Breast epithelium (tissue), 4 donors: ENCODE measurements at regions not wholly inside any gene's neighbourhood (a gene's known extent, or its start where the extent isn't known, plus 50 kb on each side); places are given as distances from the start of the nearest gene placed in this dataset.

Experiments
- DNase-seq, 2 donors: peaks; one replicate each; pipeline ENCODE4 v3.0.0-alpha.2; 2019; ENCODE audit warnings: low spot score in 2 of 2
- H3K27ac ChIP-seq, 2 donors: fragments of 200-600 bp; sonication (generic) in 1 of 2; one replicate each; pipeline ENCODE4 v1.5.1; 2016 to 2019; ENCODE audit warnings: mild to moderate bottlenecking in 1 of 2
- H3K27me3 ChIP-seq, 2 donors: fragments of 200-600 bp; sonication (generic) in 1 of 2; one replicate each; pipeline versions ENCODE4 v1.5.1 to v1.6.0; 2017 to 2019; ENCODE audit warnings: control low read depth in 1 of 2, mild to moderate bottlenecking in 1 of 2
- H3K36me3 ChIP-seq: fragments of 200-600 bp; one replicate; pipeline ENCODE4 v1.5.1; 2019
- H3K4me1 ChIP-seq, 2 donors: fragments of 200-600 bp; sonication (generic); one replicate each; pipeline ENCODE4 v1.5.1; 2016 to 2019; ENCODE audit warnings: control low read depth in 1 of 2
- H3K4me3 ChIP-seq, 3 donors: fragments of 200-600 bp; sonication (generic); 1 replicate in 2 of 3; 2 replicates in 1 of 3; pipeline ENCODE4 v1.5.1; 2016 to 2019; ENCODE audit warnings: mild to moderate bottlenecking in 3 of 3, moderate library complexity in 2 of 3
- H3K9me3 ChIP-seq, 2 donors: fragments of 200-600 bp; sonication (generic) in 1 of 2; one replicate each; pipeline ENCODE4 v1.5.1; 2016 to 2019; ENCODE audit warnings: control low read depth in 1 of 2
- CTCF ChIP-seq, 3 donors: fragments of 450-650 bp; IDR thresholded peaks; one replicate each; pipeline ENCODE4 v1.5.1; 2016 to 2017; ENCODE audit warnings: antibody characterized with exemption in 3 of 3, mild to moderate bottlenecking in 3 of 3, moderate library complexity in 3 of 3
- POLR2A ChIP-seq: fragments of 450-650 bp; IDR thresholded peaks from one replicate; pipeline ENCODE4 v1.6.1; 2016; ENCODE audit warnings: antibody characterized with exemption, mild to moderate bottlenecking, moderate library complexity
- POLR2AphosphoS5 ChIP-seq, 3 donors: sonication (generic); formaldehyde crosslinking; IDR thresholded peaks; one replicate each; pipeline ENCODE4 v1.6.1; 2017; ENCODE audit warnings: antibody characterized with exemption in 3 of 3
- intact Hi-C: fragments of 100-400 bp; cut with DNase I; formaldehyde crosslinking; loops from one replicate; pipeline ENCODE4 v1.15.1; 2023; ENCODE audit warnings: low total_unique reads

- TF ChIP-seq POLR2A (no peak), POLR2AphosphoS5 (IDR thresholded peaks at IDR 0.05) (no peak), CTCF (IDR thresholded peaks at IDR 0.05) (no peak)
- Histone ChIP-seq H3K36me3 (no peaks in the 10 kb centered on the region), H3K27ac (no peak overlapping the region), H3K4me3 (no peak overlapping the region), H3K27me3 (no peaks in the 10 kb centered on the region), H3K9me3 (peaks cover 12 to 14% of the 10 kb centered on the region in 2 donors), H3K4me1 (no peaks in the 10 kb centered on the region)
- DNase-seq, result no peak
- intact Hi-C loops, result no loop called here
These were observed 866.4 kb upstream of the C9orf72 start for GRCh38 chr9:28439688-28440087.

GRCh38 chr9:28443461-28443860, 870.2 kb upstream of the C9orf72 start:
- Histone ChIP-seq H3K27ac (no peak overlapping the region), H3K36me3 (no peaks in the 10 kb centered on the region), H3K4me3 (no peak overlapping the region), H3K4me1 (no peaks in the 10 kb centered on the region), H3K27me3 (no peaks in the 10 kb centered on the region), H3K9me3 (peaks cover 13 to 14% of the 10 kb centered on the region in 2 donors)
- DNase-seq, result no peak
- intact Hi-C loops, result no loop called here
- TF ChIP-seq POLR2AphosphoS5 (IDR thresholded peaks at IDR 0.05), result no peak
- no peak for TF ChIP-seq POLR2A
- no peak for TF ChIP-seq CTCF (IDR thresholded peaks at IDR 0.05)

- Histone ChIP-seq H3K27ac (no peak overlapping the region), H3K9me3 (peaks cover 13 to 14% of the 10 kb centered on the region in 2 donors), H3K27me3 (no peaks in the 10 kb centered on the region), H3K4me1 (no peaks in the 10 kb centered on the region), H3K36me3 (no peaks in the 10 kb centered on the region), H3K4me3 (no peak overlapping the region)
- TF ChIP-seq CTCF (IDR thresholded peaks at IDR 0.05) (no peak), POLR2A (no peak), POLR2AphosphoS5 (IDR thresholded peaks at IDR 0.05) (no peak)
- intact Hi-C loops, result no loop called here
- DNase-seq, result no peak
These were observed 871.4 kb upstream of the C9orf72 start for GRCh38 chr9:28444637-28445036.

GRCh38 chr9:28445211-28445610, 871.9 kb upstream of the C9orf72 start:
- no peak for DNase-seq
- Histone ChIP-seq H3K27me3 (no peaks in the 10 kb centered on the region), H3K4me3 (no peak overlapping the region), H3K36me3 (no peaks in the 10 kb centered on the region), H3K4me1 (no peaks in the 10 kb centered on the region), H3K9me3 (peaks cover 13 to 14% of the 10 kb centered on the region in 2 donors), H3K27ac (no peak overlapping the region)
- intact Hi-C loops, result no loop called here
- TF ChIP-seq POLR2A, result no peak
- no peak for TF ChIP-seq POLR2AphosphoS5 (IDR thresholded peaks at IDR 0.05)
- TF ChIP-seq CTCF (IDR thresholded peaks at IDR 0.05), result no peak

- Histone ChIP-seq H3K4me1 (no peaks in the 10 kb centered on the region), H3K36me3 (no peaks in the 10 kb centered on the region), H3K27ac (no peak overlapping the region), H3K4me3 (no peak overlapping the region), H3K27me3 (no peaks in the 10 kb centered on the region), H3K9me3 (no peaks in the 10 kb centered on the region)
- TF ChIP-seq POLR2AphosphoS5 (IDR thresholded peaks at IDR 0.05) (no peak), CTCF (IDR thresholded peaks at IDR 0.05) (no peak), POLR2A (no peak)
- DNase-seq, result no peak
- intact Hi-C loops, result no loop called here
These were observed 880.6 kb upstream of the C9orf72 start for GRCh38 chr9:28453918-28454317.
